ENCODE measurements at regions not wholly inside any gene's neighbourhood (a gene's known extent, or its start where the extent isn't known, plus 50 kb on each side); places are given as distances from the start of the nearest gene placed in this dataset.

DNA sequence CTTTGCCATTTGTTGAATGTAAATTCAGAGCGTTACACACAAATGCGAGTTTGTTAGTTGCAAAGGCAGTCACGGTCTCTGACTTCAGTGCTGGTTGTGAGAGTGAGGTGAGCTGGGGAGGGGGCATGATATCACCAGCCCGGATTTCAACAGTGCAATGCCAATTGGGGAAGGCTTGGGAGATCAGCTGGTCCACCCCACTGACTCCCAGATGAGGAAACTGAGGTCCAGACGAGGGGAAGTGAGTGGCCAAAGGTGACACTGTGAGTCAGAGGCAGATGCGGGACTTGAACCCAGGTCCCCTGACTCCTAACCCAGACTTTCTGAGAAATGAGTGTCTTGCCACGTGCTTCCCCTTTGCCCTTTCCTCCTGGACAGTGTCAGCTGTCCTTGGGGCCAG lies 62.1 kb downstream of the CEBPB start:
- H3K36me3 ChIP-seq, result no peaks in the 10 kb centered on the region
- DNase-seq (no peak), ATAC-seq (no peak)
- TF ChIP-seq, protein P1, sequence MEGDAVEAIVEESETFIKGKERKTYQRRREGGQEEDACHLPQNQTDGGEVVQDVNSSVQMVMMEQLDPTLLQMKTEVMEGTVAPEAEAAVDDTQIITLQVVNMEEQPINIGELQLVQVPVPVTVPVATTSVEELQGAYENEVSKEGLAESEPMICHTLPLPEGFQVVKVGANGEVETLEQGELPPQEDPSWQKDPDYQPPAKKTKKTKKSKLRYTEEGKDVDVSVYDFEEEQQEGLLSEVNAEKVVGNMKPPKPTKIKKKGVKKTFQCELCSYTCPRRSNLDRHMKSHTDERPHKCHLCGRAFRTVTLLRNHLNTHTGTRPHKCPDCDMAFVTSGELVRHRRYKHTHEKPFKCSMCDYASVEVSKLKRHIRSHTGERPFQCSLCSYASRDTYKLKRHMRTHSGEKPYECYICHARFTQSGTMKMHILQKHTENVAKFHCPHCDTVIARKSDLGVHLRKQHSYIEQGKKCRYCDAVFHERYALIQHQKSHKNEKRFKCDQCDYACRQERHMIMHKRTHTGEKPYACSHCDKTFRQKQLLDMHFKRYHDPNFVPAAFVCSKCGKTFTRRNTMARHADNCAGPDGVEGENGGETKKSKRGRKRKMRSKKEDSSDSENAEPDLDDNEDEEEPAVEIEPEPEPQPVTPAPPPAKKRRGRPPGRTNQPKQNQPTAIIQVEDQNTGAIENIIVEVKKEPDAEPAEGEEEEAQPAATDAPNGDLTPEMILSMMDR (IDR thresholded peaks at IDR 0.05 in 4 of 5, conservative IDR thresholded peaks at IDR 0.05 in 1 of 5), result no peak
- no peak for TF ChIP-seq POLR2A (IDR thresholded peaks at IDR 0.05)
- intact Hi-C loops (cut with DNase I; ENCODE audit: low total_unique reads) (no loop called here), in situ Hi-C loops (cut with MboI; ENCODE audit: low sequenced_read_pairs in 4 of 4) (no loop called here)
- H3K4me1 ChIP-seq, result no peaks in the 10 kb centered on the region
- no peaks in the 10 kb centered on the region for H3K27me3 ChIP-seq
- H3K27ac ChIP-seq, result no peak overlapping the region
- no peak overlapping the region for H3K4me3 ChIP-seq
- no peaks in the 10 kb centered on the region for H3K9me3 ChIP-seq

DNA sequence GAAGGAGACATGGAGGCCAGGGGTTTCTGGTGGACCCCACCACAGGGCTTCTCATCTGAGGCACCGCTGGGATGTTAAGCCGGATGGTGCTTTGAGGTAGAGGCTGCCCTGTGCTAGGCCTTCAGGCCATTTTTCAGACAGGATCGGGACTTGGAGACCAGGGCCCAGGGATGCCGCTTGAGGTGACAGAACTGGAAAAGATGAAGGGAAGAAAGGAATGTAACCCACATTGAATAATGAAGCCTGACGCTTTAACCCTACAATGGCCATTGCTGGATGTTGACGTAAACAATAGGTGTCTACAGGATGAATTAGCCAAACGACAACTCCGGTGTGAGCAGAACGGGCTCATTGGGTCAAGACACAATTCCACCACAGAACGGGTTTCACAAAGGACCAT lies 62.5 kb downstream of the CEBPB start:
- DNase-seq, result no peak

DNA sequence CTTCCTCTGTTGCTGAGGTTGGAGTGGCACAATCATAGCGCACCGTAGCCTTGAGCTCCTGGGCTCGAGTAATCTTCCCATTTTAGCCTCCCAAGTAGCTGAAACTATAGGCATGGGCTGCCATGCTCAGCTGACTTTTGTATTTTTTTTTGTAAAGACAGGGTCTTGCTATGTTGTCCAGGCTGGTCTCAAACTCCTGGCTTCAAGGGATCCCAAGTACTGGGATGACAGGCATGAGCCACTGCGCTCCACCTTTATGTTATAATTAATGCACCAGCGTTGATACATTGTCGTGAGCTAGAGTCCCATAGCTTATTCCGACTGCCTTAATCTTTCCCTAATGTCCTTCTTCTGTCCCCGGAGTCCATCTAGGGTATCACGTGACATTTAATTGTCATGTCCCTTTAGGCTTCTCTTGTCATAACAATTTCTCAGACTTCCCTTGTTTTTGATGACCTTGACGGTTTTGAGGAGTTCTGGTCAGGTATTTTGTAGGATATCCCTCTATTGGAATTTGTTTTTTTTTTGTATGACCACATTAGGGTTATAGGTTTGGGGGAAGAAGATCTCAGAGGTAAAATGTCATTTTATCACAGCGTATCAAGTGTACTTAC lies 63.9 kb downstream of the CEBPB start:
- Histone ChIP-seq H3K4me3 (no peak overlapping the region), H3K4me1 (no peaks in the 10 kb centered on the region), H3K27ac (no peak overlapping the region), H3K27me3 (no peaks in the 10 kb centered on the region), H3K9me3 (no peaks in the 10 kb centered on the region), H3K36me3 (no peaks in the 10 kb centered on the region)
- intact Hi-C loops (cut with DNase I; ENCODE audit: low total_unique reads), result loop anchor here (5.0 kb wide), 1 partner anchor 93 kb away; no protein-coding TSS in a partner anchor
- no peak for ATAC-seq
- in situ Hi-C loops (cut with MboI; ENCODE audit: low sequenced_read_pairs in 4 of 4), result no loop called here
- TF ChIP-seq POLR2A (IDR thresholded peaks at IDR 0.05), result no peak
- TF ChIP-seq, protein P1 (IDR thresholded peaks at IDR 0.05 in 4 of 5, conservative IDR thresholded peaks at IDR 0.05 in 1 of 5), result no peak
- no peak for DNase-seq

More for the DNA sequence above, 62.5 kb downstream of the CEBPB start:
- Histone ChIP-seq H3K27me3 (no peaks in the 10 kb centered on the region), H3K4me3 (no peak overlapping the region), H3K36me3 (no peaks in the 10 kb centered on the region), H3K27ac (no peak overlapping the region), H3K9me3 (no peaks in the 10 kb centered on the region), H3K4me1 (no peaks in the 10 kb centered on the region)
- no peak for TF ChIP-seq POLR2A (IDR thresholded peaks at IDR 0.05)
- TF ChIP-seq, protein P1 (IDR thresholded peaks at IDR 0.05 in 4 of 5, conservative IDR thresholded peaks at IDR 0.05 in 1 of 5), result no peak
- no peak for ATAC-seq
- intact Hi-C loops (cut with DNase I; ENCODE audit: low total_unique reads) (no loop called here), in situ Hi-C loops (cut with MboI; ENCODE audit: low sequenced_read_pairs in 4 of 4) (no loop called here)

DNA sequence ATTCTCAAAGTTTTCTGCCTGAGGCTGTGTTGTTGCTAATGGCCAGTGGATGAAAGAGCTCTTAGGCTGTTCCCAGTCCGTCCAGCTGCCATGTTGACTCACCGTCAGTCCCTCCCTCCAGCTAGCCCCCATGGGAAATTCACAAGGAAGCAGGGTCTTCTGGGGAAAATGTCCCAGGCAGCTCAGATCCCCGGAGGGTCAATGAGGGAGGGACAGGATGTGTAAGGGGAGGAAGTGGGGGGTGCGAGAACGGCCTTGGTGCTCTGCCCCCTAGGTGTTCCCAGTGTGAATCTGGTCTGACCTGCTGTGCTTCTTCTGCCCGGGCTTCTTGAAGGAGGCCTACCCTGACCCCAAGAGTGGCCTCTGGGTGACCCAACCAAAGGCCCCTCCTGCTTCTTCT lies 65.9 kb downstream of the CEBPB start:
- TF ChIP-seq POLR2A (IDR thresholded peaks at IDR 0.05), result no peak
- TF ChIP-seq, protein P1 (IDR thresholded peaks at IDR 0.05 in 4 of 5, conservative IDR thresholded peaks at IDR 0.05 in 1 of 5), result no peak
- H3K27ac ChIP-seq, result no peak overlapping the region
- intact Hi-C loops (cut with DNase I; ENCODE audit: low total_unique reads), result loop anchor here (5.0 kb wide), 1 partner anchor 91 kb away; no protein-coding TSS in a partner anchor
- peaks cover 0 to 6% of the 10 kb centered on the region in 2 donors for H3K4me1 ChIP-seq
- no peaks in the 10 kb centered on the region for H3K9me3 ChIP-seq
- H3K27me3 ChIP-seq, result no peaks in the 10 kb centered on the region
- in situ Hi-C loops (cut with MboI; ENCODE audit: low sequenced_read_pairs in 4 of 4), result no loop called here
- no peaks in the 10 kb centered on the region for H3K36me3 ChIP-seq
- no peak overlapping the region for H3K4me3 ChIP-seq
- DNase-seq (no peak), ATAC-seq (no peak)

DNA sequence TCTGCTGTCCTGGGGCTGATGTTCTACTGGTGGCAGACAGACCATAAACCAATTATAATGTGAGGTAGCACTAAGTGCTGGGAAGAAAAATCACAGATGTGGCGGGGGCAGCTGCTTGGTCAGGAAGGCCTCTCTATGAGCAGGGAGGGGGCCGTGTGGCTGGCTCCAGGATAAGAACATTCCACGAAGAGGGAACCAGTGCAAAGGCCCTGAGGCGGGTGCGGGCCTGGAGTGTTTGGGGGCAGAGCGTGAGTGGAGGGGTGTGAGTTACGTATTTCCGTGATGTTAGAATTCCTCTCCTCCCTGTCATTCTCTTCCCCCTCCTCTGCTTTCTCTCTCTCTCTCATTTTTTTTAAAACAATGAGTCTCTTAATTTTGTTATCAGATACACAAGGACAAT lies 67.2 kb downstream of the CEBPB start:
- in situ Hi-C loops (cut with MboI; ENCODE audit: low sequenced_read_pairs in 4 of 4) (no loop called here), intact Hi-C loops (cut with DNase I; ENCODE audit: low total_unique reads) (loop anchor here (5.0 kb wide), 1 partner anchor 89 kb away; no protein-coding TSS in a partner anchor)
- Histone ChIP-seq H3K27me3 (no peaks in the 10 kb centered on the region), H3K4me1 (peaks cover 0 to 6% of the 10 kb centered on the region in 2 donors), H3K4me3 (no peak overlapping the region), H3K9me3 (no peaks in the 10 kb centered on the region), H3K36me3 (no peaks in the 10 kb centered on the region), H3K27ac (no peak overlapping the region)
- DNase-seq, result no peak
- ATAC-seq, result no peak
- TF ChIP-seq, protein P1 (IDR thresholded peaks at IDR 0.05 in 4 of 5, conservative IDR thresholded peaks at IDR 0.05 in 1 of 5), result no peak

Data from gastrocnemius medialis (tissue), 4 donors.